ENCODE measurements at regions not wholly inside any gene's neighbourhood (a gene's known extent, or its start where the extent isn't known, plus 50 kb on each side); places are given as distances from the start of the nearest gene placed in this dataset.
A peak's percentile ranks its signal among the peaks of the same experiment; 100 is the strongest.

GRCh38 chr7:46678421-46678820, 757.3 kb upstream of the IGFBP3 start:
- no peak for DNase-seq (ENCODE audit: low read depth)

- no peak for DNase-seq (ENCODE audit: low read depth)
Observed at GRCh38 chr7:46675456-46675855, 754.4 kb upstream of the IGFBP3 start.

GRCh38 chr7:46672861-46673260, 751.8 kb upstream of the IGFBP3 start:
- no peak for DNase-seq (ENCODE audit: low read depth)

GRCh38 chr7:46671108-46671769, 750.2 kb upstream of the IGFBP3 start:
- DNase-seq (ENCODE audit: low read depth): no peak

GRCh38 chr7:46669028-46669427, 748.0 kb upstream of the IGFBP3 start:
- no peak for DNase-seq (ENCODE audit: low read depth)

- DNase-seq (ENCODE audit: low read depth): no peak
Observed at GRCh38 chr7:46664453-46664852, 743.4 kb upstream of the IGFBP3 start.

GRCh38 chr7:46663025-46663424, 742.0 kb upstream of the IGFBP3 start:
- DNase-seq (ENCODE audit: low read depth): no peak

GRCh38 chr7:46661431-46661830, 740.4 kb upstream of the IGFBP3 start:
- peak; percentile 19 for DNase-seq (ENCODE audit: low read depth)

GRCh38 chr7:46660402-46660980, 739.4 kb upstream of the IGFBP3 start:
- DNase-seq (ENCODE audit: low read depth): peak; percentile 99

GRCh38 chr7:46658281-46658680, 737.2 kb upstream of the IGFBP3 start:
- peak; percentile 94 for DNase-seq (ENCODE audit: low read depth)

- peak; percentile 96 for DNase-seq (ENCODE audit: low read depth)
Observed at GRCh38 chr7:46654546-46655443, 733.7 kb upstream of the IGFBP3 start.

- DNase-seq (ENCODE audit: low read depth): no peak
Observed at GRCh38 chr7:46653848-46654247, 732.8 kb upstream of the IGFBP3 start.

GRCh38 chr7:46652317-46652716, 731.2 kb upstream of the IGFBP3 start:
- DNase-seq (ENCODE audit: low read depth): no peak

GRCh38 chr7:46651561-46652088, 730.6 kb upstream of the IGFBP3 start:
- peak; percentile 92 for DNase-seq (ENCODE audit: low read depth)

- peak; percentile 88 for DNase-seq (ENCODE audit: low read depth)
Observed at GRCh38 chr7:46651070-46651469, 730.0 kb upstream of the IGFBP3 start.

GRCh38 chr7:46649876-46650275, 728.8 kb upstream of the IGFBP3 start:
- DNase-seq (ENCODE audit: low read depth): no peak

GRCh38 chr7:46637793-46638735, 717.0 kb upstream of the IGFBP3 start:
- DNase-seq (ENCODE audit: low read depth): no peak

GRCh38 chr7:46636022-46636421, 715.0 kb upstream of the IGFBP3 start:
- DNase-seq (ENCODE audit: low read depth): no peak

GRCh38 chr7:46633630-46634240, 712.7 kb upstream of the IGFBP3 start:
- peak; percentile 20 for DNase-seq (ENCODE audit: low read depth)

GRCh38 chr7:46633200-46633599, 712.1 kb upstream of the IGFBP3 start:
- DNase-seq (ENCODE audit: low read depth): peak; percentile 13

- no peak for DNase-seq (ENCODE audit: low read depth)
Observed at GRCh38 chr7:46630031-46630430, 709.0 kb upstream of the IGFBP3 start.

Measured in renal cortical epithelial cell (primary cell).